NB4 (cell line): ENCODE measurements at regions not wholly inside any gene's neighbourhood (a gene's known extent, or its start where the extent isn't known, plus 50 kb on each side); places are given as distances from the start of the nearest gene placed in this dataset.

Source experiments
- DNase-seq: peaks from one replicate; pipeline ENCODE4 v3.0.0; 2010; ENCODE audit warnings: low read depth
- H3K4me3 ChIP-seq: one replicate; pipeline ENCODE4 v1.5.1; 2011; ENCODE audit warnings: mild to moderate bottlenecking, low read depth, low read length, moderate library complexity
- CTCF ChIP-seq: IDR thresholded peaks from one replicate; pipeline ENCODE4 v1.5.1; 2012; ENCODE audit warnings: low read depth, low read length
- MAX ChIP-seq: IDR thresholded peaks from 2 replicates; pipeline ENCODE4 v1.6.1; 2011; ENCODE audit warnings: low read depth, low read length
- MYC ChIP-seq: IDR thresholded peaks from 2 replicates; pipeline ENCODE4 v1.6.1; 2011; ENCODE audit warnings: low read depth, low read length
- POLR2A ChIP-seq: IDR thresholded peaks from 2 replicates; pipeline ENCODE4 v1.6.1; 2011; ENCODE audit warnings: mild to moderate bottlenecking; ENCODE audit not compliant: insufficient read length; ENCODE audit errors: extremely low read depth

- no peak overlapping the region for H3K4me3 ChIP-seq
- DNase-seq, result no peak
Measured at GRCh38 chr18:10317864-10318690, 136.4 kb upstream of the APCDD1 start.

GRCh38 chr18:10318691-10318970, 135.8 kb upstream of the APCDD1 start:
- H3K4me3 ChIP-seq, result no peak overlapping the region
- DNase-seq, result no peak
- no peak for TF ChIP-seq CTCF
- TF ChIP-seq MAX, result no peak
- no peak for TF ChIP-seq POLR2A
- TF ChIP-seq MYC, result no peak

More at GRCh38 chr18:10317864-10318690, 136.4 kb upstream of the APCDD1 start:
- TF ChIP-seq CTCF, result no peak

GRCh38 chr18:10319026-10319425, 135.4 kb upstream of the APCDD1 start:
- no peak overlapping the region for H3K4me3 ChIP-seq
- TF ChIP-seq MYC, result no peak
- TF ChIP-seq POLR2A, result no peak
- no peak for TF ChIP-seq CTCF
- no peak for TF ChIP-seq MAX
- no peak for DNase-seq

- no peak overlapping the region for H3K4me3 ChIP-seq
- peak; percentile 23 for DNase-seq
- TF ChIP-seq MYC, result no peak
- TF ChIP-seq POLR2A, result no peak
Measured at GRCh38 chr18:10319914-10320600, 134.4 kb upstream of the APCDD1 start.

- no peak overlapping the region for H3K4me3 ChIP-seq
- DNase-seq, result peak; percentile 16
- TF ChIP-seq POLR2A (no peak), MAX (no peak), MYC (no peak), CTCF (no peak)
Measured at GRCh38 chr18:10320791-10321190, 133.6 kb upstream of the APCDD1 start.

GRCh38 chr18:10321576-10321975, 132.9 kb upstream of the APCDD1 start:
- DNase-seq, result no peak

More at GRCh38 chr18:10321576-10321975, 132.9 kb upstream of the APCDD1 start:
- no peak overlapping the region for H3K4me3 ChIP-seq
- TF ChIP-seq CTCF (no peak), MAX (no peak), POLR2A (no peak), MYC (no peak)
